ENCODE measurements at regions not wholly inside any gene's neighbourhood (a gene's known extent, or its start where the extent isn't known, plus 50 kb on each side); places are given as distances from the start of the nearest gene placed in this dataset.
A peak's percentile ranks its signal among the peaks of the same experiment; 100 is the strongest.

- in situ Hi-C loops (cut with HindIII; ENCODE audit: low pct_unique_long_range_greater_than_20kb, low sequenced_read_pairs) (no loop called here), intact Hi-C loops (cut with micrococcal nuclease; ENCODE audit: unreplicated experiment) (no loop called here)
- DNase-seq (ENCODE audit: low read depth, low spot score) (no peak), ATAC-seq (no peak)
- no peaks in the 10 kb centered on the region; the same call in none of the 2 replicates for H3K9me3 ChIP-seq (ENCODE audit: control insufficient read depth, insufficient read depth, low read depth, low read length)
- no peaks in the 10 kb centered on the region for H3K36me3 ChIP-seq (ENCODE audit: control insufficient read depth, insufficient read depth, low read length)
- peaks cover 13% of the 10 kb centered on the region; the same call in 1 of the 2 replicates for H3K4me1 ChIP-seq (ENCODE audit: control insufficient read depth, insufficient read depth, low read length)
- CTCF ChIA-PET = no interaction called here
- H3K27ac ChIP-seq (ENCODE audit: low read length) = peak overlapping the region; percentile 36; the same call in 1 of the 2 replicates
- no peak for TF ChIP-seq REST (IDR thresholded peaks at IDR 0.05; ENCODE audit: insufficient read depth in 1 of 2, low read depth in 2 of 2, low read length in 1 of 2)
- TF ChIP-seq TCF7L2 (IDR thresholded peaks at IDR 0.05; ENCODE audit: low read depth, low read length) = no peak
- no peak for TF ChIP-seq CTCF (IDR thresholded peaks at IDR 0.05)
- TF ChIP-seq SIN3A (IDR thresholded peaks at IDR 0.05; ENCODE audit: borderline replicate concordance, insufficient read depth, low read depth, low read length) = no peak
- no peak for TF ChIP-seq POLR2AphosphoS5 (IDR thresholded peaks at IDR 0.05; ENCODE audit: low read depth, low read length)
- no peak overlapping the region for H3K4me3 ChIP-seq (ENCODE audit: low read depth in 2 of 2, low read length in 2 of 2)
- POLR2A ChIA-PET = no interaction called here
- H3K27me3 ChIP-seq (ENCODE audit: control insufficient read depth, insufficient read depth, low read length) = no peaks in the 10 kb centered on the region
- BruUV-seq (replicated peaks) = no TSS peak
These were observed 371.6 kb upstream of the EPHA7 start for GRCh38 chr6:93790981-93791380.

GRCh38 chr6:93789532-93789931 lies 370.2 kb upstream of the EPHA7 start:
- DNase-seq (ENCODE audit: low read depth, low spot score) (no peak), ATAC-seq (no peak)
- Histone ChIP-seq H3K27ac (ENCODE audit: low read length) (peak overlapping the region; percentile 52; the same call in 1 of the 2 replicates), H3K4me1 (ENCODE audit: control insufficient read depth, insufficient read depth, low read length) (peaks cover 16% of the 10 kb centered on the region), H3K36me3 (ENCODE audit: control insufficient read depth, insufficient read depth, low read length) (no peaks in the 10 kb centered on the region), H3K27me3 (ENCODE audit: control insufficient read depth, insufficient read depth, low read length) (no peaks in the 10 kb centered on the region), H3K9me3 (ENCODE audit: control insufficient read depth, insufficient read depth, low read depth, low read length) (no peaks in the 10 kb centered on the region; the same call in none of the 2 replicates), H3K4me3 (ENCODE audit: low read depth in 2 of 2, low read length in 2 of 2) (no peak overlapping the region)
- ChIA-PET CTCF (no interaction called here), POLR2A (interaction anchor here (0.5 kb wide), 1 partner anchor 1785 kb away, joined by 3 read pairs; no protein-coding TSS in a partner anchor)
- in situ Hi-C loops (cut with HindIII; ENCODE audit: low pct_unique_long_range_greater_than_20kb, low sequenced_read_pairs) (no loop called here), intact Hi-C loops (cut with micrococcal nuclease; ENCODE audit: unreplicated experiment) (loop anchor here (10.0 kb wide), 2 partner anchors 275 to 365 kb away; no protein-coding TSS in a partner anchor)
- no TSS peak for BruUV-seq (replicated peaks)
- no peak for TF ChIP-seq TCF7L2 (IDR thresholded peaks at IDR 0.05; ENCODE audit: low read depth, low read length)
- TF ChIP-seq SIN3A (IDR thresholded peaks at IDR 0.05; ENCODE audit: borderline replicate concordance, insufficient read depth, low read depth, low read length) = no peak
- TF ChIP-seq POLR2AphosphoS5 (IDR thresholded peaks at IDR 0.05; ENCODE audit: low read depth, low read length) = no peak
- TF ChIP-seq REST (IDR thresholded peaks at IDR 0.05; ENCODE audit: insufficient read depth in 1 of 2, low read depth in 2 of 2, low read length in 1 of 2) = no peak
